ENCODE measurements at regions not wholly inside any gene's neighbourhood (a gene's known extent, or its start where the extent isn't known, plus 50 kb on each side); places are given as distances from the start of the nearest gene placed in this dataset.

DNA sequence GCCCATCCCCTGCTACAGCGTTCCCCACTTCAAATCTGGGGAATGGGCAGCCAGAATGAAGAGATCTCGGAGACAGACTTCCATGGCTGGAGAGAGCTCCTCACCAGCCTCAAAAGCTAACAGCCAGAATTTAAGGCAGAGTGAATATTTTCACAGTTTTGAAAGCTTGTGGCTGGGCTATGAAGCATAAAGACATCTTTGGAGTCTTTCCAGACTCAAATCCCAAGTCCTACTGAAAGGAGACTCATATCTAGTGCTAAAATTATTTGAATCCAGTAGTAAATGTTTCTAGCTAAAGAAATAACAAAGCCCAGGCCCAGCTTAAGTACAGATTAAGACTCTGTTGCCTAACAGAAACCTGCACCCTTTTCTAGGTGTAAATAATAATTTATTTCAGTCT lies 628.4 kb upstream of the ALCAM start:
- H2BK20ac ChIP-seq (ENCODE audit: low read length): no peak overlapping the region
- H3K18ac ChIP-seq (ENCODE audit: extremely low read depth, low read length): no peak overlapping the region
- no peak overlapping the region for H2BK5ac ChIP-seq (ENCODE audit: low read depth, low read length)
- no peak overlapping the region for H3K27ac ChIP-seq (ENCODE audit: low read depth, low read length)
- no peaks in the 10 kb centered on the region for H3K23me2 ChIP-seq (ENCODE audit: low read depth, low read length)
- WGBS, 2 experiments (ENCODE audit: extremely low coverage in 1 of 2, insufficient coverage in 1 of 2, insufficient read length in 1 of 2, insufficient replicate concordance in 2 of 2, low coverage in 1 of 2, low lambda C conversion rate in 2 of 2, missing lambda C conversion rate in 1 of 2): 77% methylated on average over 2 of the region's 2 CpGs; no CpG with 5 or more reads in 1 of the 2 experiments
- DNase-seq (ENCODE audit: low read depth in 1 of 2, low spot score in 2 of 2) (no peak), FAIRE-seq (no peak)
- no peaks in the 10 kb centered on the region for H4K20me1 ChIP-seq (replicated peaks in 1 of 2; ENCODE audit: control insufficient read depth in 1 of 2, insufficient read depth in 2 of 2, low read length in 2 of 2)
- no peaks in the 10 kb centered on the region for H3K4me1 ChIP-seq (replicated peaks in 1 of 4; ENCODE audit: control insufficient read depth in 3 of 4, insufficient read depth in 4 of 4, low read length in 3 of 4)
- no peak overlapping the region for H4K91ac ChIP-seq (replicated peaks; ENCODE audit: insufficient read length, low read length)
- no peaks in the 10 kb centered on the region for H3K79me1 ChIP-seq (ENCODE audit: low read depth, low read length)
- no peaks in the 10 kb centered on the region for H3K79me2 ChIP-seq (ENCODE audit: control insufficient read depth in 1 of 2, insufficient read depth in 2 of 2, low read length in 2 of 2)
- no peak overlapping the region for H3K9ac ChIP-seq (replicated peaks in 1 of 4; ENCODE audit: extremely low read depth in 1 of 4, low read depth in 3 of 4, low read length in 3 of 4)
- H2BK12ac ChIP-seq (ENCODE audit: low read depth, low read length): no peak overlapping the region
- H2AK5ac ChIP-seq (ENCODE audit: low read depth, low read length): no peak overlapping the region
- H3K14ac ChIP-seq (ENCODE audit: insufficient read length): no peak overlapping the region
- no peak overlapping the region for H3K23ac ChIP-seq (ENCODE audit: insufficient read length)
- H3K9me3 ChIP-seq (ENCODE audit: insufficient read depth in 2 of 2, low read depth in 1 of 2, low read length in 1 of 2): no peaks in the 10 kb centered on the region
- POLR2A ChIA-PET (ENCODE audit: partially characterized antibody): no interaction called here
- H4K8ac ChIP-seq (ENCODE audit: extremely low read depth, insufficient read depth, low read length): no peak overlapping the region
- no peak overlapping the region for H2BK120ac ChIP-seq (replicated peaks; ENCODE audit: low read depth, low read length)
- H2AFZ ChIP-seq (ENCODE audit: low read length): no peak overlapping the region
- H3K4ac ChIP-seq (replicated peaks; ENCODE audit: insufficient read length, low read depth, low read length): no peak overlapping the region
- no peak overlapping the region for H3K4me3 ChIP-seq (ENCODE audit: extremely low read depth in 1 of 4, insufficient read depth in 2 of 4, low read depth in 3 of 4, low read length in 4 of 4)
- H3K27me3 ChIP-seq (replicated peaks in 1 of 4; ENCODE audit: control insufficient read depth in 3 of 4, extremely low read depth in 1 of 4, insufficient read depth in 3 of 4, low read length in 3 of 4): no peaks in the 10 kb centered on the region
- no peak overlapping the region for H2BK15ac ChIP-seq (ENCODE audit: low read length)
- no peak overlapping the region for H4K5ac ChIP-seq (ENCODE audit: insufficient read length, low read depth, low read length)
- no peaks in the 10 kb centered on the region for H3K36me3 ChIP-seq (ENCODE audit: control insufficient read depth in 2 of 4, insufficient read depth in 4 of 4, low read length in 3 of 4)
- H3K4me2 ChIP-seq (ENCODE audit: insufficient read depth in 1 of 2, low read depth in 2 of 2, low read length in 2 of 2): no peak overlapping the region
- H3K56ac ChIP-seq (replicated peaks; ENCODE audit: insufficient read length, low read depth, low read length): no peak overlapping the region
- CTCF ChIA-PET (ENCODE audit: partially characterized antibody): interaction anchor here (0.6 kb wide), 1 partner anchor 218 kb away, joined by 3 read pairs; no protein-coding TSS in a partner anchor
- TF ChIP-seq, protein P1, sequence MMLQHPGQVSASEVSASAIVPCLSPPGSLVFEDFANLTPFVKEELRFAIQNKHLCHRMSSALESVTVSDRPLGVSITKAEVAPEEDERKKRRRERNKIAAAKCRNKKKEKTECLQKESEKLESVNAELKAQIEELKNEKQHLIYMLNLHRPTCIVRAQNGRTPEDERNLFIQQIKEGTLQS (IDR thresholded peaks at IDR 0.05; ENCODE audit: insufficient read depth, low read depth, low read length): no peak
- no peak for TF ChIP-seq CBX8 (IDR thresholded peaks at IDR 0.05; ENCODE audit: borderline replicate concordance, low read depth, low read length)
- no peak for TF ChIP-seq RNF2 (IDR thresholded peaks at IDR 0.05; ENCODE audit: borderline replicate concordance, low read depth, low read length, missing control alignments, poor library complexity, severe bottlenecking)
- no peak for TF ChIP-seq CEBPB (IDR thresholded peaks at IDR 0.05; ENCODE audit: low read depth, low read length)
- no peak for TF ChIP-seq NANOG (IDR thresholded peaks at IDR 0.05; ENCODE audit: insufficient read depth, low read depth, low read length, poor library complexity, severe bottlenecking)
- TF ChIP-seq GTF2F1 (IDR thresholded peaks at IDR 0.05; ENCODE audit: borderline replicate concordance, low read depth, low read length): no peak
- no peak for TF ChIP-seq SAP30 (IDR thresholded peaks at IDR 0.05; ENCODE audit: insufficient read depth, insufficient replicate concordance, low read length)
- no peak for TF ChIP-seq HDAC2 (IDR thresholded peaks at IDR 0.05; ENCODE audit: borderline replicate concordance in 1 of 2, low read depth in 2 of 2, low read length in 2 of 2)
- no peak for TF ChIP-seq EGR1 (IDR thresholded peaks at IDR 0.05; ENCODE audit: borderline replicate concordance, low read depth, low read length)
- no peak for TF ChIP-seq RFX5 (IDR thresholded peaks at IDR 0.05; ENCODE audit: borderline replicate concordance, low read depth, low read length)
- TF ChIP-seq TCF12 (IDR thresholded peaks at IDR 0.05; ENCODE audit: low read depth, low read length): no peak
- TF ChIP-seq SP4 (IDR thresholded peaks at IDR 0.05; ENCODE audit: low read length): no peak
- no peak for TF ChIP-seq CREB1 (IDR thresholded peaks at IDR 0.05)
- TF ChIP-seq RXRA (IDR thresholded peaks at IDR 0.05; ENCODE audit: insufficient read depth, low read depth, low read length): no peak
